HG03108 (cell line): ENCODE measurements at regions not wholly inside any gene's neighbourhood (a gene's known extent, or its start where the extent isn't known, plus 50 kb on each side); places are given as distances from the start of the nearest gene placed in this dataset.
"Not testable (repeated sequence)": the region's sequence is repeated elsewhere in the genome, so short reads cannot be mapped to it uniquely, and the experiment has no call there.

Experiments used
- ATAC-seq: cut with Tn5 transposase; IDR thresholded peaks from one replicate; pipeline ENCODE4 v1.9.1; 2021; ENCODE audit warnings: moderate library complexity; ENCODE audit not compliant: unreplicated experiment

DNA sequence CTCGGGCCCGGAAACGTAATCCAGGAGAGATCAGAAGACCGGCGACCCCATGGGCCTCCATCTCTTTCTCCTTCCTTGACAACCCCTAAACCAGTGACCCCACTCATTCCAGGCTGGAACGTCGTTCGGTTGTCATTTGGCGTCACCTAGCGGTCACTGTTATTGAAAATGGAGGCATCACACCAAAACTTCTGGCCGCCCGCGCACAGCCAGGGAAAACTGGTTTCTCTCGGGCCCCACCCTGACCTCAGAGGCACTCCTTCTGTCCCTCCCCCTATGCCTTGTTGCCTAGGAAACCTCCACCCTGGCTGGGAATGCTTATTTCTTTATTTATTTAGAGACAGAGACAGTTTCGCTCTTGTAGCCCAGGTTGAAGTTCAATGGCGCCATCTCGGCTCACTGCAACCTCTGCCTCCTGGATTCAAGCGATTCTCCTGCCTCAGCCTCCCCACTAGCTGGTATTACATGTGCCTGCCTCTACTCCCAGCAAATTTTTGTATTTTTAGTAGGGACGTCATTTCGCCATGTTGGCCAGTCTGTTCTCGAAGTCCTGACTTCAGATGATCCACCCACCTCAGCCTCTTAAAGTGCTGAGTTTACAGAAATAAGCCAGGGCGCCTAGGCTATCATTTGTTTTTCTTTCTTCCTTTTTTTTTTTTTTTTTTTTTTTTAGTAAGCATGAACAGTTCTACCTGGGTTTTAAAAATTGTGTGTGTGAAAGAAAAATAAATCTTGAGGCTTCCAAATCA, 2144.1 kb upstream of the TPTE start:
- not testable (repeated sequence) for ATAC-seq

DNA sequence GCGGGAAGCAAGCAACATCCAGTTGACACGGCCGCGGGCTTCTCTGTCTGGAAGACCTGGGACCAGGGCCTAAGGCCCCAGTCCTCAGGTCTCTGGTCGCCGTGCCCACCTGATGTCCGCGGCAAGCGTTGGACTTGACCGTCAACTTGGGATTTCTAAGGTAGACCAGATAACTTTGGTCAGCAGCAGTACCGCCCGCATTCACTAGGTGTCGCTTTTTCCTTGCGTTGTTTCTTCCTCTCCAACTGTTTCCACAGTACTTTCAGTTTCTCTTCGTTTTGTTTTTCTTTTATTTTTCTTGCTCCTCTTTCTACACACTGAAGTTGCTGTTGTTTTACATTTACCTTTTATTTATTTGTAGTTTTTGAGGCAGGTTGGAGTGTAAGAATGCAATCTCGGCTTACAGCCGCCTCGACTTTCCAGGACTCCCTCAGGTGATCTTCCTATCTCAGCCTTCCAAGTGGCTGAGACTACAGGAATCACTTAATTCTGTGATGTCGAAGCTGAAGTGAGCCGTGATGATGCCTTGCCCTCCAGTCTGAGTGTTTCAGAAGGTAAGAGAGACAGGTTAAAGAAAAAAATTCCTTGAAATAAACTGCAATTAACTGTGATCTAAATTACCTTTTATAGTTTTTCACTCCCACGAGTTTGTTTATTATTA, 2140.8 kb upstream of the TPTE start:
- ATAC-seq = peak; percentile 55

DNA sequence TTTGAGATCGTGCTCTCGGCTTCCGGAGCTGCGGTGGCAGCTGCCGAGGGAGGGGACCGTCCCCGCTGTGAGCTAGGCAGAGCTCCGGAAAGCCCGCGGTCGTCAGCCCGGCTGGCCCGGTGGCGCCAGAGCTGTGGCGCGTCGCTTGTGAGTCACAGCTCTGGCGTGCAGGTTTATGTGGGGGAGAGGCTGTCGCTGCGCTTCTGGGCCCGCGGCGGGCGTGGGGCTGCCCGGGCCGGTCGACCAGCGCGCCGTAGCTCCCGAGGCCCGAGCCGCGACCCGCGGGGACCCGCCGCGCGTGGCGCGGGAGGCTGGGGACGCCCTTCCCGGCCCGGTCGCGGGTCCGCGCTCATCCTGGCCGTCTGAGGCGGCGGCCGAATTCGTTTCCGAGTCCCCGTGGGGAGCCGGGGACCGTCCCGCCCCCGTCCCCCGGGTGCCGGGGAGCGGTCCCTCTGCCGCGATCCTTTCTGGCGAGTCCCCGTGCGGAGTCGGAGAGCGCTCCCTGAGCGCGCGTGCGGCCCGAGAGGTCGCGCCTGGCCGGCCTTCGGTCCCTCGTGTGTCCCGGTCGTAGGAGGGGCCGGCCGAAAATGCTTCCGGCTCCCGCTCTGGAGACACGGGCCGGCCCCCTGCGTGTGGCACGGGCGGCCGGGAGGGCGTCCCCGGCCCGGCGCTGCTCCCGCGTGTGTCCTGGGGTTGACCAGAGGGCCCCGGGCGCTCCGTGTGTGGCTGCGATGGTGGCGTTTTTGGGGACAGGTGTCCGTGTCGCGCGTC, 2133.0 kb upstream of the TPTE start:
- ATAC-seq = not testable (repeated sequence)

DNA sequence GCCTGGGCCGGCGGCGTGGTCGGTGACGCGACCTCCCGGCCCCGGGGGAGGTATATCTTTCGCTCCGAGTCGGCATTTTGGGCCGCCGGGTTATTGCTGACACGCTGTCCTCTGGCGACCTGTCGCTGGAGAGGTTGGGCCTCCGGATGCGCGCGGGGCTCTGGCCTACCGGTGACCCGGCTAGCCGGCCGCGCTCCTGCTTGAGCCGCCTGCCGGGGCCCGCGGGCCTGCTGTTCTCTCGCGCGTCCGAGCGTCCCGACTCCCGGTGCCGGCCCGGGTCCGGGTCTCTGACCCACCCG, 2132.5 kb upstream of the TPTE start:
- not testable (repeated sequence) for ATAC-seq

DNA sequence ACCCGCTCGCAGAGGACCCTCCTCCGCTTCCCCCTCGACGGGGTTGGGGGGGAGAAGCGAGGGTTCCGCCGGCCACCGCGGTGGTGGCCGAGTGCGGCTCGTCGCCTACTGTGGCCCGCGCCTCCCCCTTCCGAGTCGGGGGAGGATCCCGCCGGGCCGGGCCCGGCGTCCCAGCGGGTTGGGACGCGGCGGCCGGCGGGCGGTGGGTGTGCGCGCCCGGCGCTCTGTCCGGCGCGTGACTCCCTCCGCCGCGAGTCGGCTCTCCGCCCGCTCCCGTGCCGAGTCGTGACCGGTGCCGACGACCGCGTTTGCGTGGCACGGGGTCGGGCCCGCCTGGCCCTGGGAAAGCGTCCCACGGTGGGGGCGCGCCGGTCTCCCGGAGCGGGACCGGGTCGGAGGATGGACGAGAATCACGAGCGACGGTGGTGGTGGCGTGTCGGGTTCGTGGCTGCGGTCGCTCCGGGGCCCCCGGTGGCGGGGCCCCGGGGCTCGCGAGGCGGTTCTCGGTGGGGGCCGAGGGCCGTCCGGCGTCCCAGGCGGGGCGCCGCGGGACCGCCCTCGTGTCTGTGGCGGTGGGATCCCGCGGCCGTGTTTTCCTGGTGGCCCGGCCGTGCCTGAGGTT, 2130.7 kb upstream of the TPTE start:
- not testable (repeated sequence) for ATAC-seq

DNA sequence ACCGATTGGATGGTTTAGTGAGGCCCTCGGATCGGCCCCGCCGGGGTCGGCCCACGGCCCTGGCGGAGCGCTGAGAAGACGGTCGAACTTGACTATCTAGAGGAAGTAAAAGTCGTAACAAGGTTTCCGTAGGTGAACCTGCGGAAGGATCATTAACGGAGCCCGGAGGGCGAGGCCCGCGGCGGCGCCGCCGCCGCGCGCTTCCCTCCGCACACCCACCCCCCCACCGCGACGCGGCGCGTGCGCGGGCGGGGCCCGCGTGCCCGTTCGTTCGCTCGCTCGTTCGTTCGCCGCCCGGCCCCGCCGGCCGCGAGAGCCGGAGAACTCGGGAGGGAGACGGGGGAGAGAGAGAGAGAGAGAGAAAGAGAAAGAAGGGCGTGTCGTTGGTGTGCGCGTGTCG, 2127.0 kb upstream of the TPTE start:
- not testable (repeated sequence) for ATAC-seq

DNA sequence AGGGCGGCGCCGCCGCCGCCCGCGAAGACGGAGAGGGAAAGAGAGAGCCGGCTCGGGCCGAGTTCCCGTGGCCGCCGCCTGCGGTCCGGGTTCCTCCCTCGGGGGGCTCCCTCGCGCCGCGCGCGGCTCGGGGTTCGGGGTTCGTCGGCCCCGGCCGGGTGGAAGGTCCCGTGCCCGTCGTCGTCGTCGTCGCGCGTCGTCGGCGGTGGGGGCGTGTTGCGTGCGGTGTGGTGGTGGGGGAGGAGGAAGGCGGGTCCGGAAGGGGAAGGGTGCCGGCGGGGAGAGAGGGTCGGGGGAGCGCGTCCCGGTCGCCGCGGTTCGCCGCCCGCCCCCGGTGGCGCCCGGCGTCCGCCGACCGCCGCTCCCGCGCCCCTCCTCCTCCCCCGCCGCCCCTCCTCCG, 2125.4 kb upstream of the TPTE start:
- not testable (repeated sequence) for ATAC-seq

DNA sequence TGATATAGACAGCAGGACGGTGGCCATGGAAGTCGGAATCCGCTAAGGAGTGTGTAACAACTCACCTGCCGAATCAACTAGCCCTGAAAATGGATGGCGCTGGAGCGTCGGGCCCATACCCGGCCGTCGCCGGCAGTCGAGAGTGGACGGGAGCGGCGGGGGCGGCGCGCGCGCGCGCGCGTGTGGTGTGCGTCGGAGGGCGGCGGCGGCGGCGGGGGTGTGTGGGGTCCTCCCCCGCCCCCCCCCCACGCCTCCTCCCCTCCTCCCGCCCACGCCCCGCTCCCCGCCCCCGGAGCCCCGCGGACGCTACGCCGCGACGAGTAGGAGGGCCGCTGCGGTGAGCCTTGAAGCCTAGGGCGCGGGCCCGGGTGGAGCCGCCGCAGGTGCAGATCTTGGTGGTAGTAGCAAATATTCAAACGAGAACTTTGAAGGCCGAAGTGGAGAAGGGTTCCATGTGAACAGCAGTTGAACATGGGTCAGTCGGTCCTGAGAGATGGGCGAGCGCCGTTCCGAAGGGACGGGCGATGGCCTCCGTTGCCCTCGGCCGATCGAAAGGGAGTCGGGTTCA, 2122.4 kb upstream of the TPTE start:
- not testable (repeated sequence) for ATAC-seq

DNA sequence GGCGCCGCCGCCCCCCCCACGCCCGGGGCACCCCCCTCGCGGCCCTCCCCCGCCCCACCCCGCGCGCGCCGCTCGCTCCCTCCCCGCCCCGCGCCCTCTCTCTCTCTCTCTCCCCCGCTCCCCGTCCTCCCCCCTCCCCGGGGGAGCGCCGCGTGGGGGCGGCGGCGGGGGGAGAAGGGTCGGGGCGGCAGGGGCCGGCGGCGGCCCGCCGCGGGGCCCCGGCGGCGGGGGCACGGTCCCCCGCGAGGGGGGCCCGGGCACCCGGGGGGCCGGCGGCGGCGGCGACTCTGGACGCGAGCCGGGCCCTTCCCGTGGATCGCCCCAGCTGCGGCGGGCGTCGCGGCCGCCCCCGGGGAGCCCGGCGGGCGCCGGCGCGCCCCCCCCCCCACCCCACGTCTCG, 2121.5 kb upstream of the TPTE start:
- not testable (repeated sequence) for ATAC-seq

DNA sequence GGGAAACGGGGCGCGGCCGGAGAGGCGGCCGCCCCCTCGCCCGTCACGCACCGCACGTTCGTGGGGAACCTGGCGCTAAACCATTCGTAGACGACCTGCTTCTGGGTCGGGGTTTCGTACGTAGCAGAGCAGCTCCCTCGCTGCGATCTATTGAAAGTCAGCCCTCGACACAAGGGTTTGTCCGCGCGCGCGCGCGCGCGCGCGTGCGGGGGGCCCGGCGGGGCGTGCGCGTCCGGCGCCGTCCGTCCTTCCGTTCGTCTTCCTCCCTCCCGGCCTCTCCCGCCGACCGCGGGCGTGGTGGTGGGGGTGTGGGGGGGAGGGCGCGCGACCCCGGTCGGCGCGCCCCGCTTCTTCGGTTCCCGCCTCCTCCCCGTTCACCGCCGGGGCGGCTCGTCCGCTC, 2119.6 kb upstream of the TPTE start:
- not testable (repeated sequence) for ATAC-seq

DNA sequence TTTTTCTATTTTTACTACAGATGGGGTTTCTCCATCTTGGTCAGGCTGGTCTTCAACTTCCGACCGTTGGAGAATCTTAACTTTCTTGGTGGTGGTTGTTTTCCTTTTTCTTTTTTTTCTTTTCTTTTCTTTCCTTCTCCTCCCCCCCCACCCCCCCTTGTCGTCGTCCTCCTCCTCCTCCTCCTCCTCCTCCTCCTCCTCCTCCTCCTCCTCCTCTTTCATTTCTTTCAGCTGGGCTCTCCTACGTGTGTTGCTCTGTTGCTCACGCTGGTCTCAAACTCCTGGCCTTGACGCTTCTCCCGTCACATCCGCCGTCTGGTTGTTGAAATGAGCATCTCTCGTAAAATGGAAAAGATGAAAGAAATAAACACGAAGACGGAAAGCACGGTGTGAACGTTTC, 2115.1 kb upstream of the TPTE start:
- not testable (repeated sequence) for ATAC-seq

DNA sequence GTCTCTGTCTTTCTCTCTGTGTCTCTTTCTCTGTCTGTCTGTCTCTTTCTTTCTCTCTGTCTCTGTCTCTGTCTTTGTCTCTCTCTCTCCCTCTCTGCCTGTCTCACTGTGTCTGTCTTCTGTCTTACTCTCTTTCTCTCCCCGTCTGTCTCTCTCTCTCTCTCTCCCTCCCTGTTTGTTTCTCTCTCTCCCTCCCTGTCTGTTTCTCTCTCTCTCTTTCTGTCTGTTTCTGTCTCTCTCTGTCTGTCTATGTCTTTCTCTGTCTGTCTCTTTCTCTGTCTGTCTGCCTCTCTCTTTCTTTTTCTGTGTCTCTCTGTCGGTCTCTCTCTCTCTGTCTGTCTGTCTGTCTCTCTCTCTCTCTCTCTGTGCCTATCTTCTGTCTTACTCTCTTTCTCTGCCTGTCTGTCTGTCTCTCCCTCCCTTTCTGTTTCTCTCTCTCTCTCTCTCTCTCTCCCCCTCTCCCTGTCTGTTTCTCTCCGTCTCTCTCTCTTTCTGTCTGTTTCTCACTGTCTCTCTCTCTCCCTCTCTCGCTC, 2110.2 kb upstream of the TPTE start:
- not testable (repeated sequence) for ATAC-seq

DNA sequence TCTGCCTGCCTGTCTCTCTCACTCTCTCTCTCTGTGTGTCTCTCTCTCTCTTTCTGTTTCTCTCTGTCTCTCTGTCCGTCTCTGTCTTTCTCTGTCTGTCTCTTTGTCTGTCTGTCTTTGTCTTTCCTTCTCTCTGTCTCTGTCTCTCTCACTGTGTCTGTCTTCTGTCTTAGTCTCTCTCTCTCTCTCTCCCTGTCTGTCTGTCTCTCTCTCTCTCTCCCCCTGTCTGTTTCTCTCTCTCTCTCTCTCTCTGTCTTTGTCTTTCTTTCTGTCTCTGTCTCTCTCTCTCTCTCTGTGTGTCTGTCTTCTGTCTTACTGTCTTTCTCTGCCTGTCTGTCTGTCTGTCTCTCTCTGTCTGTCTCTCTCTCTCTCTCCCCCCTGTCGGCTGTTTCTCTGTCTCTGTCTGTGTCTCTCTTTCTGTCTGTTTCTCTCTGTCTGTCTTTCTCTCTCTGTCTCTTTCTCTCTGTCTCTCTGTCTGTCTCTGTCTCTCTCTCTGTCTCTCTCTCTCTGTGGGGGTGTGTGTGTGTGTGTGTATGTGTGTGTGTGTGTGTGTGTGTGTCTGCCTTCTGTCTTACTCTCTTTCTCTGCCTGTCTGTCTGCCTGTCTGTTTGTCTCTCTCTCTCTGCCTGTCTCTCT, 2101.3 kb upstream of the TPTE start:
- ATAC-seq = peak; percentile 91

DNA sequence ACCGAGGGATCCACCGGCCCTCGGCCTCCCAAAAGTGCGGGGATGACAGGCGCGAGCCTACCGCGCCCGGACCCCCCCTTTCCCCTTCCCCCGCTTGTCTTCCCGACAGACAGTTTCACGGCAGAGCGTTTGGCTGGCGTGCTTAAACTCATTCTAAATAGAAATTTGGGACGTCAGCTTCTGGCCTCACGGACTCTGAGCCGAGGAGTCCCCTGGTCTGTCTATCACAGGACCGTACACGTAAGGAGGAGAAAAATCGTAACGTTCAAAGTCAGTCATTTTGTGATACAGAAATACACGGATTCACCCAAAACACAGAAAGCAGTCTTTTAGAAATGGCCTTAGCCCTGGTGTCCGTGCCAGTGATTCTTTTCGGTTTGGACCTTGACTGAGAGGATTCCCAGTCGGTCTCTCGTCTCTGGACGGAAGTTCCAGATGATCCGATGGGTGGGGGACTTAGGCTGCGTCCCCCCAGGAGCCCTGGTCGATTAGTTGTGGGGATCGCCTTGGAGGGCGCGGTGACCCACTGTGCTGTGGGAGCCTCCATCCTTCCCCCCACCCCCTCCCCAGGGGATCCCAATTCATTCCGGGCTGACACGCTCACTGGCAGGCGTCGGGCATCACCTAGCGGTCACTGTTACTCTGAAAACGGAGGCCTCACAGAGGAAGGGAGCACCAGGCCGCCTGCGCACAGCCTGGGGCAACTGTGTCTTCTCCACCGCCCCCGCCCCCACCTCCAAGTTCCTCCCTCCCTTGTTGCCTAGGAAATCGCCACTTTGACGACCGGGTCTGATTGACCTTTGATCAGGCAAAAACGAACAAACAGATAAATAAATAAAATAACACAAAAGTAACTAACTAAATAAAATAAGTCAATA, 2093.4 kb upstream of the TPTE start:
- ATAC-seq = peak; percentile 35

DNA sequence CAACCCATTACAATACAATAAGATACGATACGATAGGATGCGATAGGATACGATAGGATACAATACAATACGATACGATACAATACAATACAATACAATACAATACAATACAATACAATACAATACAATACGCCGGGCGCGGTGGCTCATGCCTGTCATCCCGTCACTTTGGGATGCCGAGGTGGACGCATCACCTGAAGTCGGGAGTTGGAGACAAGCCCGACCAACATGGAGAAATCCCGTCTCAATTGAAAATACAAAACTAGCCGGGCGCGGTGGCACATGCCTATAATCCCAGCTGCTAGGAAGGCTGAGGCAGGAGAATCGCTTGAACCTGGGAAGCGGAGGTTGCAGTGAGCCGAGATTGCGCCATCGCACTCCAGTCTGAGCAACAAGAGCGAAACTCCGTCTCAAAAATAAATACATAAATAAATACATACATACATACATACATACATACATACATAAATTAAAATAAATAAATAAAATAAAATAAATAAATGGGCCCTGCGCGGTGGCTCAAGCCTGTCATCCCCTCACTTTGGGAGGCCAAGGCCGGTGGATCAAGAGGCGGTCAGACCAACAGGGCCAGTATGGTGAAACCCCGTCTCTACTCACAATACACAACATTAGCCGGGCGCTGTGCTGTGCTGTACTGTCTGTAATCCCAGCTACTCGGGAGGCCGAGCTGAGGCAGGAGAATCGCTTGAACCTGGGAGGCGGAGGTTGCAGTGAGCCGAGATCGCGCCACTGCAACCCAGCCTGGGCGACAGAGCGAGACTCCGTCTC, 2092.5 kb upstream of the TPTE start:
- ATAC-seq = peak; percentile 76

DNA sequence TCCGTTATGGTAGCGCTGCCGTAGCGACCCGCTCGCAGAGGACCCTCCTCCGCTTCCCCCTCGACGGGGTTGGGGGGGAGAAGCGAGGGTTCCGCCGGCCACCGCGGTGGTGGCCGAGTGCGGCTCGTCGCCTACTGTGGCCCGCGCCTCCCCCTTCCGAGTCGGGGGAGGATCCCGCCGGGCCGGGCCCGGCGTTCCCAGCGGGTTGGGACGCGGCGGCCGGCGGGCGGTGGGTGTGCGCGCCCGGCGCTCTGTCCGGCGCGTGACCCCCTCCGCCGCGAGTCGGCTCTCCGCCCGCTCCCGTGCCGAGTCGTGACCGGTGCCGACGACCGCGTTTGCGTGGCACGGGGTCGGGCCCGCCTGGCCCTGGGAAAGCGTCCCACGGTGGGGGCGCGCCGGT, 2086.7 kb upstream of the TPTE start:
- ATAC-seq = not testable (repeated sequence)

DNA sequence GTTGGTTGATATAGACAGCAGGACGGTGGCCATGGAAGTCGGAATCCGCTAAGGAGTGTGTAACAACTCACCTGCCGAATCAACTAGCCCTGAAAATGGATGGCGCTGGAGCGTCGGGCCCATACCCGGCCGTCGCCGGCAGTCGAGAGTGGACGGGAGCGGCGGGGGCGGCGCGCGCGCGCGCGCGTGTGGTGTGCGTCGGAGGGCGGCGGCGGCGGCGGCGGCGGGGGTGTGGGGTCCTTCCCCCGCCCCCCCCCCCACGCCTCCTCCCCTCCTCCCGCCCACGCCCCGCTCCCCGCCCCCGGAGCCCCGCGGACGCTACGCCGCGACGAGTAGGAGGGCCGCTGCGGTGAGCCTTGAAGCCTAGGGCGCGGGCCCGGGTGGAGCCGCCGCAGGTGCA, 2078.3 kb upstream of the TPTE start:
- not testable (repeated sequence) for ATAC-seq

DNA sequence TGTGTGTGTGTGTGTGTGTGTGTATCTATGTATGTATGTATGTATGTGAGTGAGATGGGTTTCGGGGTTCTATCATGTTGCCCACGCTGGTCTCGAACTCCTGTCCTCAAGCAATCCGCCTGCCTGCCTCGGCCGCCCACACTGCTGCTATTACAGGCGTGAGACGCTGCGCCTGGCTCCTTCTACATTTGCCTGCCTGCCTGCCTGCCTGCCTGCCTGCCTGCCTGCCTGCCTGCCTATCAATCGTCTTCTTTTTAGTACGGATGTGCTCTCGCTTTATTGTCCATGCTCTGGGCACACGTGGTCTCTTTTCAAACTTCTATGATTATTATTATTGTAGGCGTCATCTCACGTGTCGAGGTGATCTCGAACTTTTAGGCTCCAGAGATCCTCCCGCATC, 2071.6 kb upstream of the TPTE start:
- not testable (repeated sequence) for ATAC-seq
